Central memory CD8-positive, alpha-beta T cell (primary cell): ENCODE measurements at regions not wholly inside any gene's neighbourhood (a gene's known extent, or its start where the extent isn't known, plus 50 kb on each side); places are given as distances from the start of the nearest gene placed in this dataset.

ENCODE experiments used
- ATAC-seq: fragments of 150-1000 bp; cut with Tn5 transposase; replicated peaks from 2 replicates; pipeline ENCODE4 v1.10.0; 2022; ENCODE audit warnings: mild to moderate bottlenecking, moderate FRiP score, moderate number of reproducible peaks; ENCODE audit not compliant: poor library complexity, severe bottlenecking; ENCODE audit errors: extremely low read depth
- DNase-seq, 2 donors: peaks; one replicate each; pipeline ENCODE4 v3.0.0; 2021; ENCODE audit warnings: low spot score in 2 of 2
- H3K27ac Mint-ChIP-seq: one replicate; pipeline ENCODE4 v1.8.0; 2022; ENCODE audit warnings: low read depth, mild to moderate bottlenecking, moderate library complexity, mixed read lengths
- H3K27me3 Mint-ChIP-seq: one replicate; pipeline ENCODE4 v1.8.0; 2022; ENCODE audit warnings: mixed read lengths
- H3K36me3 Mint-ChIP-seq: one replicate; pipeline ENCODE4 v1.8.0; 2022; ENCODE audit warnings: mild to moderate bottlenecking, moderate library complexity, mixed read lengths; ENCODE audit not compliant: insufficient read depth
- H3K4me1 Mint-ChIP-seq: one replicate; pipeline ENCODE4 v1.8.0; 2022; ENCODE audit warnings: mixed read lengths
- H3K4me3 Mint-ChIP-seq: one replicate; pipeline ENCODE4 v1.8.0; 2022; ENCODE audit warnings: mild to moderate bottlenecking, moderate library complexity, mixed read lengths
- H3K9me3 Mint-ChIP-seq: one replicate; pipeline ENCODE4 v1.8.0; 2022; ENCODE audit warnings: mixed read lengths

- DNase-seq (peak in 1 of 2 donors; percentile 4), ATAC-seq (no peak)
- Mint-ChIP-seq H3K36me3 (no peaks in the 10 kb centered on the region), H3K27ac (no peak overlapping the region), H3K4me1 (no peaks in the 10 kb centered on the region), H3K9me3 (peaks cover 7% of the 10 kb centered on the region), H3K27me3 (peaks cover 52% of the 10 kb centered on the region), H3K4me3 (no peak overlapping the region)
These were observed 1465.0 kb downstream of the TBC1D22A start for GRCh38 chr22:48227341-48228018.

- H3K4me3 Mint-ChIP-seq, result no peak overlapping the region
- H3K36me3 Mint-ChIP-seq, result no peaks in the 10 kb centered on the region
- ATAC-seq (no peak), DNase-seq (peak in 1 of 2 donors; percentile 1)
- no peak overlapping the region for H3K27ac Mint-ChIP-seq
- H3K27me3 Mint-ChIP-seq, result peaks cover 51% of the 10 kb centered on the region
- no peaks in the 10 kb centered on the region for H3K9me3 Mint-ChIP-seq
- no peaks in the 10 kb centered on the region for H3K4me1 Mint-ChIP-seq
These were observed 1463.9 kb downstream of the TBC1D22A start for GRCh38 chr22:48226026-48227013.

DNA sequence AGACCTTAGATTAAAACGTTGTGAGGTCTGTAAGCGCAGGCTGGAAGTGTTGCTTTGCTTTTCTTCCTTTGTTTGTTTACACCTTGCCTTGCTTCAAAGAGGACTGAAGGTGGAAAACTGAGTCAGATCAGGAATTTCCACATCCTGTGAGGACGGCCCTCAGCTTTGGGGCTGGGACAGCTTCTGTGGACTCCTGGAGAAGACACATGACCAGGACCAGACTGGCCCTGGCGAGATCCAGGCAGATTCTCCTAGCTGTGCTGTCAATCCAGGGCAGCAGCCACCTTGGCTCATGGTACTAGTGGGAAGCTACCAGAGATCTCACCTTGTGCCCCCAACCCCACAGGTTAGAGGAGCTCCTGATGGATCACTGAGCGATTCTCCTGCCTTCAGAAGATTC, 1461.9 kb downstream of the TBC1D22A start:
- ATAC-seq, result no peak
- Mint-ChIP-seq H3K27me3 (peaks cover 55% of the 10 kb centered on the region), H3K4me3 (no peak overlapping the region), H3K36me3 (no peaks in the 10 kb centered on the region), H3K4me1 (no peaks in the 10 kb centered on the region), H3K27ac (no peak overlapping the region), H3K9me3 (no peaks in the 10 kb centered on the region)
- DNase-seq, result peak in 1 of 2 donors; percentile 5

- no peak for ATAC-seq
- Mint-ChIP-seq H3K4me1 (no peaks in the 10 kb centered on the region), H3K36me3 (no peaks in the 10 kb centered on the region), H3K9me3 (no peaks in the 10 kb centered on the region), H3K27ac (no peak overlapping the region), H3K27me3 (peaks cover 57% of the 10 kb centered on the region), H3K4me3 (no peak overlapping the region)
- DNase-seq, result peak in 1 of 2 donors; percentile 3
These were observed 1461.2 kb downstream of the TBC1D22A start for GRCh38 chr22:48223488-48224190.

GRCh38 chr22:48222742-48223487, 1460.5 kb downstream of the TBC1D22A start:
- peak in 1 of 2 donors; percentile 2 for DNase-seq
- Mint-ChIP-seq H3K27ac (no peak overlapping the region), H3K4me1 (no peaks in the 10 kb centered on the region), H3K4me3 (no peak overlapping the region), H3K27me3 (peaks cover 57% of the 10 kb centered on the region), H3K36me3 (no peaks in the 10 kb centered on the region), H3K9me3 (no peaks in the 10 kb centered on the region)
- no peak for ATAC-seq

- Mint-ChIP-seq H3K27me3 (peaks cover 25% of the 10 kb centered on the region), H3K4me3 (no peak overlapping the region), H3K4me1 (no peaks in the 10 kb centered on the region), H3K9me3 (no peaks in the 10 kb centered on the region), H3K36me3 (peaks cover 1% of the 10 kb centered on the region), H3K27ac (no peak overlapping the region)
- no peak for DNase-seq
- ATAC-seq, result no peak
These were observed 1456.5 kb downstream of the TBC1D22A start for GRCh38 chr22:48218889-48219420.

DNA sequence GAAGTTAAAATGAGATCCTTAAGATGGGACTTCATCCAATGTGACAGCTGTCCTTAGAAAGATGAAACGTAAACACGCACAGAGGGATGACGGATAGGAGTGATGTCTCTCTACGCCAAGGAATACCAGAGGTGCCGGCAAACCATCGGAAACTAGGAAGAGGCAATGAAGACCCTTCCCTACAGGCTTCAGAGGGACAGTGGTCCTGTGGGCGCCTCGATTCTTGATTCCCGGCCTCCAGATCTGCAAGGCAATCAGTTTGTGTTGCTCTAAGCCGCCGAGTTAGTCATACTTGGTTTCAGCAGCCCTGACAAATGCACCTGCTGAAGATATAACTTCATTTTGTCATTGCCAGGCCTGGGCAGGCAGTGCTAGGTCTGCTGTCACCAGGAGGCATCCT, 1455.1 kb downstream of the TBC1D22A start:
- Mint-ChIP-seq H3K4me3 (no peak overlapping the region), H3K27me3 (peaks cover 25% of the 10 kb centered on the region), H3K27ac (no peak overlapping the region), H3K9me3 (no peaks in the 10 kb centered on the region), H3K36me3 (peaks cover 1% of the 10 kb centered on the region), H3K4me1 (no peaks in the 10 kb centered on the region)
- ATAC-seq (no peak), DNase-seq (no peak)

DNA sequence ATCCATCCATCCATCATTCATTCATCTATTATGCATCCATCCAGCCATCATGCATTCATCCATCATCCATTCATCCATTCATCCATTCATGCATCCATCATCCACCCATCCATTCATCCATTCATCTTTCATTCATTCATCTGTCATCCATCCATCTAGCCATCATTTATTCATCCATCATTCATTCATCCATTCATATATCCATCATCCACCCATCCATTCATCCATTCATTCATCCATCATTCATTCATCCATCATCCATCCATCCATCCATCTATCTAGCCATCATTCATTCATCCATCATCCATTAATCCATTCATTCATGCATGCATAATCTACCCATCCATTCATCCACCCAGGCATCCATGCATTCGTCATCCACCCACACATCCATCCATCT, 1450.3 kb downstream of the TBC1D22A start:
- H3K27ac Mint-ChIP-seq, result no peak overlapping the region
- H3K36me3 Mint-ChIP-seq, result peaks cover 1% of the 10 kb centered on the region
- peaks cover 12% of the 10 kb centered on the region for H3K27me3 Mint-ChIP-seq
- H3K9me3 Mint-ChIP-seq, result no peaks in the 10 kb centered on the region
- ATAC-seq (no peak), DNase-seq (no peak)
- no peaks in the 10 kb centered on the region for H3K4me1 Mint-ChIP-seq
- H3K4me3 Mint-ChIP-seq, result no peak overlapping the region

DNA sequence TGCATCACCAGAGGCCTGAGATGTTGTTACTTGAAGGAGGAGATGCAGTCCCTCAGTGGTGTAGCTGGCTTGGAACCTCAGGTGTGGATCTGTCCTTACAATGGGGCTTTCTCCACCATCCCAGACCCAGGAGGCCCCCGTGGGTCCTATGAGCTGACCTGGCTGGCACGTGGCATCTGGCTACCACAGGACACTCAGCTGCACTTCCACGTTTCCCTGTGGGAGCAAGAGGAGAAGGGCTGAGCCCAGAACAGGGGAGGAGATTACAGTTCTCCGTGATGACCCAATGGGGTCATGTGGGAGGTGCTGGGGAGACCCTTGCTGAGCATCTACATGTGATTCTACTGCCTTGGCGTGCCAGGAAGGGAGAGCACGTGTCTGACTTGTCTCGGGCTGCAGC, 1448.4 kb downstream of the TBC1D22A start:
- H3K27me3 Mint-ChIP-seq, result peaks cover 17% of the 10 kb centered on the region
- ATAC-seq (no peak), DNase-seq (no peak)
- H3K4me1 Mint-ChIP-seq, result no peaks in the 10 kb centered on the region
- H3K36me3 Mint-ChIP-seq, result peaks cover 1% of the 10 kb centered on the region
- H3K27ac Mint-ChIP-seq, result no peak overlapping the region
- H3K4me3 Mint-ChIP-seq, result no peak overlapping the region
- no peaks in the 10 kb centered on the region for H3K9me3 Mint-ChIP-seq

GRCh38 chr22:48210198-48210580, 1447.7 kb downstream of the TBC1D22A start:
- no peaks in the 10 kb centered on the region for H3K4me1 Mint-ChIP-seq
- DNase-seq (no peak), ATAC-seq (no peak)
- peaks cover 24% of the 10 kb centered on the region for H3K27me3 Mint-ChIP-seq
- H3K9me3 Mint-ChIP-seq, result no peaks in the 10 kb centered on the region
- H3K27ac Mint-ChIP-seq, result no peak overlapping the region
- no peaks in the 10 kb centered on the region for H3K36me3 Mint-ChIP-seq
- no peak overlapping the region for H3K4me3 Mint-ChIP-seq

- no peak for DNase-seq
- ATAC-seq, result no peak
- Mint-ChIP-seq H3K27ac (no peak overlapping the region), H3K4me3 (no peak overlapping the region), H3K4me1 (no peaks in the 10 kb centered on the region), H3K36me3 (no peaks in the 10 kb centered on the region), H3K9me3 (no peaks in the 10 kb centered on the region), H3K27me3 (peaks cover 29% of the 10 kb centered on the region)
These were observed 1447.2 kb downstream of the TBC1D22A start for GRCh38 chr22:48209473-48210197.
